SK-N-MC (cell line): ENCODE measurements at regions not wholly inside any gene's neighbourhood (a gene's known extent, or its start where the extent isn't known, plus 50 kb on each side); places are given as distances from the start of the nearest gene placed in this dataset.

Experiments used
- EZH2 ChIP-seq: fragments of 200-600 bp; sonication (generic); IDR thresholded peaks from one replicate; pipeline ENCODE4 v1.6.1; 2017; ENCODE audit warnings: antibody characterized with exemption
- FOXP2 ChIP-seq: optimal IDR thresholded peaks from 2 replicates; pipeline ENCODE3; 2011; ENCODE audit warnings: mild to moderate bottlenecking, moderate library complexity; ENCODE audit not compliant: insufficient read depth; ENCODE audit errors: extremely low read length, control extremely low read depth
- POLR2AphosphoS5 ChIP-seq: IDR thresholded peaks from 2 replicates; pipeline ENCODE4 v1.6.1; 2012; ENCODE audit warnings: mild to moderate bottlenecking, low read depth, low read length, borderline replicate concordance

DNA sequence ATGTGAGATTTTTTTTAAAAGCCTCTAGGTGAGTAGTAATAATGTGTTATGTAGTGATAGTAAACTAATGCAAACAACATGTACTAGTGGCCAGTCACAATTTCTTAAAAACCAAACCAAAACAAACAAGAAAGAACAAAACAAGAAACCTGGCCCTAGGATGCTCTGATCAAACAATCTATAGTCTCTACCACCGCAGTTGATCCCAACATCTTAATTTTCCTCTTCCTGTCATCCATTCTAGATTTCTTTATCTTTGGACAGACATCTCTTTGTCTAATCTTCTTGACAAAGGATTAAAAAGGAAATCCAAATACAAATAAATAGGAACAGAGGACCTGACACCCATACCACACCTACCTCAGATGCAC is 188.2 kb upstream of the ADAMTS5 start:
- TF ChIP-seq EZH2: no peak
- no peak for TF ChIP-seq POLR2AphosphoS5
- no peak for TF ChIP-seq FOXP2
